Choroid plexus epithelial cell (primary cell): ENCODE measurements at regions not wholly inside any gene's neighbourhood (a gene's known extent, or its start where the extent isn't known, plus 50 kb on each side); places are given as distances from the start of the nearest gene placed in this dataset.

Experiments
- DNase-seq: peaks from one replicate; pipeline ENCODE4 v3.0.0-alpha.2; 2010; ENCODE audit warnings: low read depth
- H3K4me3 ChIP-seq: 2 replicates; pipeline ENCODE4 v1.5.1; 2011; ENCODE audit warnings: low read depth, mild to moderate bottlenecking, control low read depth, low read length, moderate library complexity
- TF ChIP-seq, protein P1 (sequence below): conservative IDR thresholded peaks from 2 replicates; pipeline ENCODE4 v1.5.1; 2011; ENCODE audit warnings: low read depth, mild to moderate bottlenecking, control low read depth, inconsistent platforms, low read length, moderate library complexity

DNA sequence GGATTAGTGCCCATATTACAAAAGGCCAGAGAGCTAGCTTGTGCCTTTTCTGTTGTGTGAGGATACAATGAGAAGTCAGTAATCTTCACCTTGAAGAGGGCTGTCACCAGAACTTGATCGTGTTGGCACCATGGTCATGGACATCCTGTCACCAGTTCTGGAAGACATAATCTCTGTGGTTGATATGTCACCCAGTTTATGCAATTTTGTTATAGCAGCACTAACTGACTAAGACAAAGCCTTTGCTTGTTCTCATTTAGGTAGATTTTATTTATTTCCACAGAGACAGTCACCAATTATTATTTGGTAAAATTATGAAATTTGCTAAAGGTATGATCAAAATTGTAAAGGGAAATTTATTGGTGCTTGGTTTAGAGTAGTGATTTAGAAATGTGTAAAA is 308.8 kb upstream of the CPXCR1 start:
- DNase-seq, result no peak
- TF ChIP-seq, protein P1, sequence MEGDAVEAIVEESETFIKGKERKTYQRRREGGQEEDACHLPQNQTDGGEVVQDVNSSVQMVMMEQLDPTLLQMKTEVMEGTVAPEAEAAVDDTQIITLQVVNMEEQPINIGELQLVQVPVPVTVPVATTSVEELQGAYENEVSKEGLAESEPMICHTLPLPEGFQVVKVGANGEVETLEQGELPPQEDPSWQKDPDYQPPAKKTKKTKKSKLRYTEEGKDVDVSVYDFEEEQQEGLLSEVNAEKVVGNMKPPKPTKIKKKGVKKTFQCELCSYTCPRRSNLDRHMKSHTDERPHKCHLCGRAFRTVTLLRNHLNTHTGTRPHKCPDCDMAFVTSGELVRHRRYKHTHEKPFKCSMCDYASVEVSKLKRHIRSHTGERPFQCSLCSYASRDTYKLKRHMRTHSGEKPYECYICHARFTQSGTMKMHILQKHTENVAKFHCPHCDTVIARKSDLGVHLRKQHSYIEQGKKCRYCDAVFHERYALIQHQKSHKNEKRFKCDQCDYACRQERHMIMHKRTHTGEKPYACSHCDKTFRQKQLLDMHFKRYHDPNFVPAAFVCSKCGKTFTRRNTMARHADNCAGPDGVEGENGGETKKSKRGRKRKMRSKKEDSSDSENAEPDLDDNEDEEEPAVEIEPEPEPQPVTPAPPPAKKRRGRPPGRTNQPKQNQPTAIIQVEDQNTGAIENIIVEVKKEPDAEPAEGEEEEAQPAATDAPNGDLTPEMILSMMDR, result no peak
- no peak overlapping the region for H3K4me3 ChIP-seq

DNA sequence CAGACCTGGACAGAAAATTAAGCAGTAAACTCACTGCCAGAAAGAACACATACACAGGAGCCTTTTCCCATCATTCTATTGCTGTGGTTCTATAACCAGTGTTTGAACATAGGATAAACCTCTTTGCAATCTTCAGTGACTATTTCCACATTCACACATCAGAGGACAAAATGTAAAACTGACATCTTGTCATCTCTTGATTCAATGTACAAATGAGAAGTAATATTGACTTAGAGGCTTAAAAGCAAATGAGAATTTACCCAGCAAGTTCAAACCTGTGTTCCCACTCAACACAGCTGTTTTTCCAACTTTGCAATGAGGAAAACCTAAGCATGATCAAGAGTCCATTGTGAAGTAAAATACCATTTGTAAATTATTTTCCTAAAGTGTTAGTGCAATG is 307.1 kb upstream of the CPXCR1 start:
- TF ChIP-seq, protein P1, result no peak
- H3K4me3 ChIP-seq, result no peak overlapping the region
- no peak for DNase-seq
